Stomach (tissue), 4 donors: ENCODE measurements at regions not wholly inside any gene's neighbourhood (a gene's known extent, or its start where the extent isn't known, plus 50 kb on each side); places are given as distances from the start of the nearest gene placed in this dataset.

Source experiments
- CTCF ChIP-seq, 7 experiments: fragments of 450-650 bp in 4 of 7; fragments of 200-600 bp in 3 of 7; sonication (generic) in 3 of 7; IDR thresholded peaks; one replicate each; pipeline ENCODE4 v1.5.1; 2016 to 2019; ENCODE audit warnings: antibody characterized with exemption in 7 of 7, control low read depth in 2 of 7, mild to moderate bottlenecking in 1 of 7
- POLR2A ChIP-seq, 4 donors: fragments of 450-650 bp; IDR thresholded peaks; one replicate each; pipeline ENCODE4 v1.6.1; 2016; ENCODE audit warnings: antibody characterized with exemption in 4 of 4, control low read depth in 2 of 4, mild to moderate bottlenecking in 1 of 4, moderate library complexity in 1 of 4
- POLR2AphosphoS5 ChIP-seq, 3 donors: sonication (generic); formaldehyde crosslinking; IDR thresholded peaks; one replicate each; pipeline ENCODE4 v1.6.1; 2016; ENCODE audit warnings: antibody characterized with exemption in 3 of 3

- TF ChIP-seq CTCF (IDR thresholded peaks at IDR 0.05) (no peak), POLR2AphosphoS5 (IDR thresholded peaks at IDR 0.05) (no peak), POLR2A (IDR thresholded peaks at IDR 0.05) (no peak)
These were observed 223.2 kb upstream of the APCDD1 start for GRCh38 chr18:10231220-10231619.
